H9 (cell line): ENCODE measurements at regions not wholly inside any gene's neighbourhood (a gene's known extent, or its start where the extent isn't known, plus 50 kb on each side); places are given as distances from the start of the nearest gene placed in this dataset.

Experiments
- DNase-seq: peaks from one replicate; pipeline ENCODE4 v3.0.0-alpha.2; 2017
- H2AFZ ChIP-seq: one replicate; pipeline ENCODE4 v1.6.1; 2013; ENCODE audit warnings: mild to moderate bottlenecking, low read length, control low read depth, moderate library complexity
- H2AK5ac ChIP-seq: 2 replicates; pipeline ENCODE4 v1.6.1; 2013; ENCODE audit warnings: low read length, control low read depth, mixed read lengths; ENCODE audit not compliant: insufficient read length
- H2BK120ac ChIP-seq: one replicate; pipeline ENCODE4 v1.6.1; 2013; ENCODE audit warnings: low read depth, mild to moderate bottlenecking, low read length, control low read depth, inconsistent platforms; ENCODE audit not compliant: poor library complexity, severe bottlenecking
- H2BK12ac ChIP-seq: 2 replicates; pipeline ENCODE4 v1.6.1; 2013; ENCODE audit warnings: low read length, control low read depth, mixed read lengths, low read depth; ENCODE audit not compliant: insufficient read length
- H2BK15ac ChIP-seq: 2 replicates; pipeline ENCODE4 v1.6.1; 2013; ENCODE audit warnings: low read depth, low read length, control low read depth
- H2BK20ac ChIP-seq: one replicate; pipeline ENCODE4 v1.6.1; 2013; ENCODE audit warnings: low read depth, mild to moderate bottlenecking, low read length, control low read depth, inconsistent platforms; ENCODE audit not compliant: poor library complexity, severe bottlenecking
- H2BK5ac ChIP-seq: 2 replicates; pipeline ENCODE4 v1.6.1; 2013; ENCODE audit warnings: low read length, control low read depth, mixed read lengths; ENCODE audit not compliant: insufficient read length
- H3K14ac ChIP-seq: 2 replicates; pipeline ENCODE4 v1.6.1; 2013; ENCODE audit warnings: low read length, control low read depth; ENCODE audit not compliant: insufficient read depth
- H3K18ac ChIP-seq: 2 replicates; pipeline ENCODE4 v1.6.1; 2013; ENCODE audit warnings: low read depth, mild to moderate bottlenecking, mixed read lengths, low read length, control low read depth; ENCODE audit not compliant: insufficient read length
- H3K23ac ChIP-seq: 2 replicates; pipeline ENCODE4 v1.6.1; 2013; ENCODE audit warnings: low read length, control low read depth, mixed read lengths, low read depth; ENCODE audit not compliant: insufficient read length
- H3K23me2 ChIP-seq: 2 replicates; pipeline ENCODE4 v1.6.1; 2013; ENCODE audit warnings: low read depth, mild to moderate bottlenecking, mixed read lengths, low read length, control low read depth; ENCODE audit not compliant: insufficient read length, poor library complexity, severe bottlenecking
- H3K27ac ChIP-seq: 2 replicates; pipeline ENCODE4 v1.5.1; 2013; ENCODE audit warnings: low read length, control low read depth, mixed read lengths, low read depth; ENCODE audit not compliant: insufficient read length
- H3K27me3 ChIP-seq: 2 replicates; pipeline ENCODE4 v1.6.1; 2013; ENCODE audit warnings: low read length, control low read depth, inconsistent platforms; ENCODE audit not compliant: insufficient read depth
- H3K4ac ChIP-seq: 2 replicates; pipeline ENCODE4 v1.6.1; 2013; ENCODE audit warnings: low read depth, mild to moderate bottlenecking, control low read depth, inconsistent platforms, low read length, moderate library complexity
- H3K4me1 ChIP-seq: 2 replicates; pipeline ENCODE4 v1.6.1; 2013; ENCODE audit warnings: low read length, control low read depth, inconsistent platforms; ENCODE audit not compliant: insufficient read depth
- H3K4me2 ChIP-seq: 2 replicates; pipeline ENCODE4 v1.6.1; 2013; ENCODE audit warnings: low read length, control low read depth, mixed read lengths; ENCODE audit not compliant: insufficient read length, insufficient read depth
- H3K56ac ChIP-seq: 2 replicates; pipeline ENCODE4 v1.6.1; 2013; ENCODE audit warnings: low read depth, mild to moderate bottlenecking, mixed read lengths, low read length, control low read depth; ENCODE audit not compliant: insufficient read length
- H3K79me1 ChIP-seq: 2 replicates; pipeline ENCODE4 v1.6.1; 2013; ENCODE audit warnings: low read depth, mild to moderate bottlenecking, moderate library complexity, low read length, control low read depth, inconsistent platforms; ENCODE audit not compliant: insufficient read depth, poor library complexity, severe bottlenecking
- H3K79me2 ChIP-seq: 2 replicates; pipeline ENCODE4 v1.6.1; 2013; ENCODE audit warnings: low read length, control low read depth, inconsistent platforms; ENCODE audit not compliant: insufficient read depth
- H3K9ac ChIP-seq: 2 replicates; pipeline ENCODE4 v1.6.1; 2013; ENCODE audit warnings: low read length, control low read depth, mixed read lengths; ENCODE audit not compliant: insufficient read length; ENCODE audit errors: extremely low read depth
- H3K9me3 ChIP-seq: one replicate; pipeline ENCODE4 v1.6.1; 2013; ENCODE audit warnings: low read depth, low read length, inconsistent platforms; ENCODE audit not compliant: control insufficient read depth
- H3T11ph ChIP-seq: one replicate; pipeline ENCODE4 v1.6.1; 2013; ENCODE audit warnings: mild to moderate bottlenecking, low read length, control low read depth, inconsistent platforms
- H4K20me1 ChIP-seq: one replicate; pipeline ENCODE4 v1.6.1; 2013; ENCODE audit not compliant: control insufficient read depth, insufficient read length, insufficient read depth
- H4K5ac ChIP-seq: 2 replicates; pipeline ENCODE4 v1.6.1; 2013; ENCODE audit warnings: low read depth, mild to moderate bottlenecking, mixed read lengths, low read length, control low read depth; ENCODE audit not compliant: insufficient read length
- H4K8ac ChIP-seq: replicated peaks from 2 replicates; pipeline ENCODE4 v1.6.1; 2013; ENCODE audit warnings: low read length, control low read depth, mixed read lengths, low read depth; ENCODE audit not compliant: insufficient read length
- H4K91ac ChIP-seq: 2 replicates; pipeline ENCODE4 v1.6.1; 2013; ENCODE audit warnings: low read depth, mild to moderate bottlenecking, moderate library complexity, mixed read lengths, low read length, control low read depth; ENCODE audit not compliant: insufficient read length
- H3K27ac Mint-ChIP-seq, 3 experiments: 2 replicates in 2 of 3; 3 replicates in 1 of 3; pipeline ENCODE4 v1.8.0; 2020 to 2021; ENCODE audit warnings: mixed read lengths in 3 of 3, mild to moderate bottlenecking in 1 of 3, moderate library complexity in 1 of 3
- H3K27me3 Mint-ChIP-seq: 2 replicates; pipeline ENCODE4 v1.8.0; 2021; ENCODE audit warnings: low read depth, mild to moderate bottlenecking, moderate library complexity, mixed read lengths
- H3K36me3 Mint-ChIP-seq, 3 experiments: 2 replicates in 2 of 3; 3 replicates in 1 of 3; pipeline ENCODE4 v1.8.0; 2020 to 2021; ENCODE audit warnings: low read depth in 3 of 3, mixed read lengths in 3 of 3; ENCODE audit not compliant: insufficient read depth in 1 of 3
- H3K4me1 Mint-ChIP-seq, 2 experiments: 2 replicates each; pipeline ENCODE4 v1.8.0; 2020; ENCODE audit warnings: mixed read lengths in 2 of 2
- H3K4me3 Mint-ChIP-seq, 2 experiments: 2 replicates in 1 of 2; 3 replicates in 1 of 2; pipeline ENCODE4 v1.8.0; 2020 to 2021; ENCODE audit warnings: mild to moderate bottlenecking in 2 of 2, mixed read lengths in 2 of 2, moderate library complexity in 1 of 2
- H3K9me3 Mint-ChIP-seq, 2 experiments: 2 replicates in 1 of 2; 3 replicates in 1 of 2; pipeline ENCODE4 v1.8.0; 2020; ENCODE audit warnings: mild to moderate bottlenecking in 2 of 2, mixed read lengths in 2 of 2, moderate library complexity in 1 of 2
- WGBS: extraction: QIAGEN DNeasy Blood & Tissue Kit; methylation state at CpG from one replicate; pipeline ENCODE4 v1.1.7; 2013; ENCODE audit warnings: missing lambda C conversion rate, low lambda C conversion rate, mixed read lengths; ENCODE audit not compliant: insufficient read length; ENCODE audit errors: extremely low coverage; 5-methylcytosine and 5-hydroxymethylcytosine counted together
- TF ChIP-seq, protein P1 (sequence below): fragments of 200-600 bp; sonication (generic); conservative IDR thresholded peaks from 3 replicates; pipeline ENCODE4 v1.8.0; 2021; ENCODE audit warnings: antibody characterized with exemption, mild to moderate bottlenecking

DNA sequence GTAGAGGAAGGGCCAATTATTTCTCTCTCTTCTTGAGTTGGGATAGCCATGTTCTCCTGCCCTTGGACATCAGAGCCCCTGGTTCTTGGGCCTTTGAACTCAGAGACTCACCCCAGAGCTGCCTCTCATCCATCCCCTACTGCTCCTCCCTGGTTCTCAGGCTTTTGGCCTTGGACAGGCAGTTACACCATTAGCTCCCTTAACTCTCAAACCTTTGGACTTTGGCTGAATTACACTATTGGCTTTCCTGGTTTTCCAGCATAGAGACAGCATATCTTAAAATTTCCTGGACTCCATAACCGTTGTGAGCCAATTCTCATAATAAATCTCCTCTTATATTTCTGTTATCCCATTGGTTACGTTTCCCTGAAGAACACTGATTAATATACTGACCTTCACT, 63.7 kb upstream of the CHL1 start:
- no peaks in the 10 kb centered on the region for H4K20me1 ChIP-seq
- Mint-ChIP-seq H3K4me1 (no peaks in the 10 kb centered on the region), H3K27ac (no peak overlapping the region), H3K27me3 (no peaks in the 10 kb centered on the region; the same call in 1 of the 2 replicates), H3K9me3 (no peaks in the 10 kb centered on the region), H3K4me3 (no peak overlapping the region), H3K36me3 (no peaks in the 10 kb centered on the region)
- no peak overlapping the region for H2BK120ac ChIP-seq
- no peak overlapping the region for H4K91ac ChIP-seq
- no peak overlapping the region for H2AK5ac ChIP-seq
- WGBS, result no CpG with 5 or more reads among the region's 2 CpGs
- no peak overlapping the region for H2BK20ac ChIP-seq
- no peak overlapping the region for H3K14ac ChIP-seq
- no peak overlapping the region for H3K56ac ChIP-seq
- no peak overlapping the region for H3K23ac ChIP-seq
- TF ChIP-seq, protein P1, sequence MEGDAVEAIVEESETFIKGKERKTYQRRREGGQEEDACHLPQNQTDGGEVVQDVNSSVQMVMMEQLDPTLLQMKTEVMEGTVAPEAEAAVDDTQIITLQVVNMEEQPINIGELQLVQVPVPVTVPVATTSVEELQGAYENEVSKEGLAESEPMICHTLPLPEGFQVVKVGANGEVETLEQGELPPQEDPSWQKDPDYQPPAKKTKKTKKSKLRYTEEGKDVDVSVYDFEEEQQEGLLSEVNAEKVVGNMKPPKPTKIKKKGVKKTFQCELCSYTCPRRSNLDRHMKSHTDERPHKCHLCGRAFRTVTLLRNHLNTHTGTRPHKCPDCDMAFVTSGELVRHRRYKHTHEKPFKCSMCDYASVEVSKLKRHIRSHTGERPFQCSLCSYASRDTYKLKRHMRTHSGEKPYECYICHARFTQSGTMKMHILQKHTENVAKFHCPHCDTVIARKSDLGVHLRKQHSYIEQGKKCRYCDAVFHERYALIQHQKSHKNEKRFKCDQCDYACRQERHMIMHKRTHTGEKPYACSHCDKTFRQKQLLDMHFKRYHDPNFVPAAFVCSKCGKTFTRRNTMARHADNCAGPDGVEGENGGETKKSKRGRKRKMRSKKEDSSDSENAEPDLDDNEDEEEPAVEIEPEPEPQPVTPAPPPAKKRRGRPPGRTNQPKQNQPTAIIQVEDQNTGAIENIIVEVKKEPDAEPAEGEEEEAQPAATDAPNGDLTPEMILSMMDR, result no peak
- no peak overlapping the region for H3T11ph ChIP-seq
- no peaks in the 10 kb centered on the region for H3K4me1 ChIP-seq
- H3K79me1 ChIP-seq, result no peaks in the 10 kb centered on the region
- no peak overlapping the region for H3K9ac ChIP-seq
- H2BK12ac ChIP-seq, result no peak overlapping the region
- no peak overlapping the region for H3K27ac ChIP-seq
- H3K27me3 ChIP-seq, result no peaks in the 10 kb centered on the region
- no peak overlapping the region for H4K5ac ChIP-seq
- H3K79me2 ChIP-seq, result no peaks in the 10 kb centered on the region
- H2BK15ac ChIP-seq, result no peak overlapping the region
- no peak overlapping the region for H3K4me2 ChIP-seq
- H2AFZ ChIP-seq, result no peak overlapping the region
- H3K9me3 ChIP-seq, result no peaks in the 10 kb centered on the region
- no peak overlapping the region for H4K8ac ChIP-seq
- H3K4ac ChIP-seq, result no peak overlapping the region
- DNase-seq, result no peak
- H2BK5ac ChIP-seq, result no peak overlapping the region
- H3K18ac ChIP-seq, result no peak overlapping the region
- H3K23me2 ChIP-seq, result no peaks in the 10 kb centered on the region
